ENCODE measurements at regions not wholly inside any gene's neighbourhood (a gene's known extent, or its start where the extent isn't known, plus 50 kb on each side); places are given as distances from the start of the nearest gene placed in this dataset.
A peak's percentile ranks its signal among the peaks of the same experiment; 100 is the strongest.

DNA sequence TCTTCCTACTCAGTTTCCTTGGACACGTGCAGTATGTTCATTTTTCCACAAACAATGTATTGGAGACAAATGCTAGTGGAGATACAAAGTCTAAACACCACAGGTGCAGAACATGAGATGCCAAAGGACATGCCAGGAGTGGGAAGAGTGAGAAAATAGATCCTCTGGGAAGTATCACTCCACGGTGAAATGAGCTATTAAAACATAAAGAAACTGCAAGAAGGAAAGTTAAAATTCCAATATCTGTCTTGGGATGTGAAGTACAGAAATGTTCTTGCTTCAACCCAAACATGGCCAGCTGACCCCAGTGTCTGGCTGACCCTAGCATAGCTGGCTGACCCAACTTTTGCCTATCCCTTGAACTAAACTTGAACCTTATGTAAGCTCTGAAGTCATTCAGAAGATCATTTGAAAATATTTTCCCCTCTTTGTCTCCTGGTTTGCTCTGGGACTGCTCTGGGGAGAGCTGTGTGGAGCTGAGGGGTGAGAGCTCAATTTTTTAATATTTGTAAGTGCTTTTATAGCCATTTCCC lies 59.5 kb downstream of the FZD1 start:
- no peak for DNase-seq

DNA sequence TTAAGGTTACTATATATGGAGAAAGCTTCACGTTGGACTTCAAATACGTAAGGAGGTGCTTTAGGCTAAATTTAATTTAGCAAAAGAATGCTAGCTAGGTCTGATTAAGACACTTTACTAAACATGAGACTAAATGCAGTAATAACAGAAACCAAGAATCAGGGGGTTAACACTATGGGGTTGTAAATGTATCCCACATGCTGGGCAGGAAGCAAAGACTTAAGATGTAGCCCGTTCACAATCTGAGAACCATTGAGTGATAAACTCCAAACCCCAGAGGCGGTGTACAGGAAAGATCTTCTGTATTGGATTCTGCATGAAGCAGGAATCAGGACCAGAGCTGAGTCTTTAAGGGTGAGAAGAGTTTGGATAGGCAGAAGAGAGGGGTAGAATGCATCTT lies 60.4 kb downstream of the FZD1 start:
- no peak for DNase-seq

DNA sequence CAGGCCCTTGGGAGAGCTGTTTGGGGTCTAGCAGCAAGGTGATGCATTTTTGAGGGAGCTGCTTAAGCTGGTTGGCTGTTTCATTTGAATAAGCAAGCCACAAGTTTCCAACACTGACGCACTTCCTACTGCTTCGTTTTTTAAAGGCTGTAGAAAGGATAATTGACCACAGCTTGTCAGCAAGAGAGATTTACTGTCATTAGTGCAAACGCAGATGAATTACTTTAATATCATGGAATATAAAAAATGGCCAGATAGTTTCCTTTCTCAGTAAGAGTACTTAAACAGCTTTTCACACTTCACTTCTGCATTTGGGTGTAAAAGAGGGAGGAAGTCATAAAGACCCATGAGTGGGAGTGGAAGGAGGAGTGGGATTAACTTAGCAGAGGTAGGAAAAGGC lies 61.5 kb downstream of the FZD1 start:
- peak; percentile 36 for DNase-seq

- DNase-seq = no peak
Observed at GRCh38 chr7:91326516-91327199, 62.4 kb downstream of the FZD1 start.

DNA sequence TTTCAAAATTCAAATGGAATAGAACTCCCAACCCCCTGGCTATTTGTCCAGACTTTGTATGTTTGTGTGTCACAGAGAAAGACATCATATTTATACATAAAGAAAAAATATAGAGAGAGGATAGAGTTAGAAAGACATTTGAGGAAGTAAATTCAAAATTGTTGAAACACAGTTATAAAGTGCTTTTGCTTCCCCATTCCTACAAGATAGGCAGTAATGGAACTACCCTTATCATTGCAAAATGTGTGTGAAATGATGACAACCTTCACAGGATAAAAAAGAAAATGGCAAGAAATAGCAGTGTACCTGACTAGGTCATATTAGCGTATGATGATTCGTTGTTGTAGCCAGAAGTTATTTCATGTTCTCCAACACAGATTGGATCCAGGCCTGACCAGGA lies 63.1 kb downstream of the FZD1 start:
- peak; percentile 84 for DNase-seq

- no peak for DNase-seq
Observed at GRCh38 chr7:91329571-91329970, 65.3 kb downstream of the FZD1 start.

DNA sequence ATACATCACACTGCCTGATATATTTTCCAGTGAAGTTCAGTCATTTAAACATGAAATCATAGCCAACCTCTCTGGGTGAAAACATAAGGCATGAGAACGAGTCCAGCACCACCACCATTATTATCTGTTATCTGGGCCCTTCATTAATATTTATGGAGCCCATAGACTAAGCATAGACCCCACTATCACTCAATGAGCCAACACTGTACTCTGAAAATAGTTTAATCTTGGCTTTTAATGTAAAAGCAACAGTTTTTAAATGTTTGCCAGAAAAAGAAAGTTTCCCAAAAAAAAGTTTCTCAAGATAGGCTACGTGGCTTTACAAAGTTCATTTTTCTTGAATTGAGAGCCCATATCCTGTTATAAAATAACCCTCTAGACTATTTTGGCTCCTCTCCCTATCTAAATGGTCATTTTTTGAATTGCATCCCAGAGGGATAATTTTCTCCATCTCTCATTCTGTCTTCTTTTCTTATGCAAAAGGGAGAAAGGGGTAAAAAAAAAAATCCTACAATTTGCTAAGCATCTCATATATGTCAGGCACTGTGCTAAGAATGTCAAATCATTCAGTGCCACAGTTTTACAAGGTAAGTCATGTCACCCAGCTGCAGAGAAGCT lies 66.1 kb downstream of the FZD1 start:
- no peak for DNase-seq

- DNase-seq = peak; percentile 60
Observed at GRCh38 chr7:91330866-91331265, 66.6 kb downstream of the FZD1 start.

DNA sequence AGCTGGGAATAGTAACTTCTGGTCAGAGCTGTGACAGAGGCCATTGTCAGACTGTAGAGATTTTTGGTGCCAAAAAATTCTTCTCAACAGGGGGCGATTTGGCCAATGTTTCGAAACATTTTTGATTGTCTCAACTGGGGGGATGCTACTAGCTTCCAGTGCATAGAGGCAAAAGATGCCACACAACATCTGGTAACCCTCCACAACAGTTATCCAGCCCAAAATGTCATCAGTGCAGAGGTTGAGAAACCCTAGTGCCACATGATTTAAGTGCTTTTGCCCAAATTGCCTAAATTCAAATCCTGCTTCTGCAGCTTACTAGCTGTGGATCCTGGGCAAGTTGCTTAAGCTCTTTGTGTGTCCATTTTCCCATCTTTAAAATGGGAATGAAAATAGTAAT lies 71.9 kb downstream of the FZD1 start:
- DNase-seq = peak; percentile 20

DNA sequence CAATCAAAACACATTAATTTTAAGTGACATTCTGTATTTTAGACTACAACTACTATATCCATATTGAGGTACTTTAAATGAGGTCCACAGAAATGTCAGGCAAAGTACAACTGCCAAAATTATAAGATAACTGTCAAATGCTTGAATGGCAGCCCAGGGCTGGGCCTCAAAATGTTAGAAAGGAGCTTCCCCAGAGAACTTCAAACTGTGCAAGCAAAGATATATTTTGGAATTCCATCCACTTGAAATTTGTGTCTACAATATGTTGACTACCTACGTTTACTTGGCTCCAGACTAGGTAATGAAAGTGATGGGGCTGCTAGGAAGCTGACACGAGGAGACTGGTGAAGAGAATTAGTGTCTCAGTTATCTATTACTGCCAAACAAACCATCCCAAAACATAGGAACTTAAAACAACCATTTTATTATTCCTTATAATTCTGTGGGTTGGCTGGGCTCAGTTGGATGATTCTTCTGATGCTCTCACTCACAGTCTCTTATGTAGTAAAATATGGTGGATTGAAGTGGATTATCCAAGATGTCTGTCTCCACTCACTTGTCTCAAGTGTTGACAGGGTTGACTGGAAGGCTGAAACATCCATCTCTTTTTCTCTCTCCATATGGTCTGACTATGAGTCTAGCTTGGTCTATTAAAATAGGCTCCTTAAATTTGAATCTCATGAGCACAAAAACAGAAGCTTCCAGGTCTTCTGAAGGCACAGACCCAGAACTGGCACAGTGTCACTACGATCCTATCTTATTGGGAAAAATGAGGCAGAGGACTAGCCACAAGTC lies 74.2 kb downstream of the FZD1 start:
- no peak for DNase-seq

- no peak for DNase-seq
Observed at GRCh38 chr7:91342346-91342745, 78.1 kb downstream of the FZD1 start.

- DNase-seq = no peak
Observed at GRCh38 chr7:91343420-91343960, 79.3 kb downstream of the FZD1 start.

GRCh38 chr7:91343996-91344629 lies 79.9 kb downstream of the FZD1 start:
- no peak for DNase-seq

- DNase-seq = no peak
Observed at GRCh38 chr7:91344911-91345310, 80.7 kb downstream of the FZD1 start.

DNA sequence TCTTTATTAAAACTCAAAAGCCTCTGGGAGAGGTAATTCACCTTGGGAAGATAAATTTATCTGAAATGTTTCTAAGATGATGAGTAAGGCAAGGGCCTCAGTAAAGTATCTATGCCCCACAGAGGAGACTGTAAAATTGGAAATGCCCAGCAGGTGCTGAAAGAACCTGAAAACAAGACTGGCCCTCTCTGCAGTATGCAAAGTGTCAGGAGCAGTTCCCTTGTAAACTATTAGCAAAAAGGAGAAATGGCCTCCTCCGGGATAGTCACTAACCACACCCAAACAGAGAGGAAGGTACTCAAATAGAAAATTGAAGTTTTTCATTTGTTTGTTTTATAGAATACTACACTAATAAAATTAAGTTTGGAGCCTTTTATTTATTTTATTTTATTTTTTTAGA lies 81.2 kb downstream of the FZD1 start:
- peak; percentile 42 for DNase-seq

GRCh38 chr7:91346426-91346825 lies 82.2 kb downstream of the FZD1 start:
- DNase-seq = no peak

- peak; percentile 47 for DNase-seq
Observed at GRCh38 chr7:91347290-91347689, 83.1 kb downstream of the FZD1 start.

- no peak for DNase-seq
Observed at GRCh38 chr7:91348711-91349110, 84.5 kb downstream of the FZD1 start.

GRCh38 chr7:91351374-91351773 lies 87.1 kb downstream of the FZD1 start:
- no peak for DNase-seq

GRCh38 chr7:91352091-91352490 lies 87.9 kb downstream of the FZD1 start:
- no peak for DNase-seq

DNA sequence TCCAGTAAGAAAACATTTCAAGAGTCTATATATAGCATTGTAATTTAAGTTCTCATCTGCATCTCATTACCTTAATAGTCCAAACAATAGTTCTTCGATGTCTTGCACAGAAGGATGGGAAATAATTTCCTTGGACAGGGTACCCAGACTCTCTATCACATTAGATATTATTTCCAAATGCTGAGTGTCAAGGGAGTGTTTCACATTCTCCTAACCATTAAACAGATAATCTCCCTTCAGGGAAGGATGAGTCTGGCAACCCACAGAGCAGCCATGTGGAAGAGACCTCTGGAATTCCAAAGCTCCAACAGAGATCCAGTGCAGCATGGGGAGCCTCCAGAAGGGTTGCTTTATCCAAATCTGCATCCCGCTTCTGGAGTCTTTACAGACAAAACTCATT lies 89.6 kb downstream of the FZD1 start:
- DNase-seq = no peak

DNA sequence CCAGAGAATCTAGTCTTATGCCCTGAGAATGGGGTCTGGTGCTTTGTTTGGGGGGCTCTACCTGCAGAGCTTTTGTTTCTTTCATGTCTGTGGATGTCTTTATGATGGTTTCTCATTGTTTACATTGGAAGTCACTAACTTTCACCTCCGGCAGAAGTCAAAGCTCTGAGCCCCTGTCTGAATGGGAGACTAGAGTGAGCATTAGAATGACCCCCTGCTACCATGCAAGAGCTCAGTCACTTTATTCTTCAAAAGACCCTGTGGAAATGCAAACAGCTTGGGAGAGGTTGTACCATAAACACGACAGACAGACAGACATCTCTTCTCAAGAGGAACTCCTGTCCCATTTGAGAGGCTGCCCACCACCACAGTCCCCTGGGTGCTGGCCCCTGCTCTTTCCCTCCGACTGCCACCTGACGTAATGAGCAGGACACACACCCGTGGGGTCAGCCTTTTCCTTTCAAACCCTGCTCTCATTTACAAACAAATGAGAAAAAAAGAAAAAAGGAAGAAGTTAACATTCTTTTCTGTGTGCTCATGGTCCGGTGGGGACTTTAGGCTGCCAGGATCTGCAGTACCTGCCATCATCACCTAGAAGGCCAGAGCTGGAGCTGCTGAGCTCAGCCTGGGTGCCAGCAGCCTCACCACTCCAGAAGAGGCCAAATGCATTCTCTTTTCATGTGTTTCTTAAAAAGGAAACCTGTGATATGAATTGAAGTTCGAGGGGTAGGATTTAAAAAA lies 91.6 kb downstream of the FZD1 start:
- no peak for DNase-seq
